HL-60 (cell line): ENCODE measurements at regions not wholly inside any gene's neighbourhood (a gene's known extent, or its start where the extent isn't known, plus 50 kb on each side); places are given as distances from the start of the nearest gene placed in this dataset.

ENCODE experiments used
- GABPA ChIP-seq: IDR thresholded peaks from 2 replicates; pipeline ENCODE4 v1.6.1; 2012; ENCODE audit warnings: low read depth
- POLR2AphosphoS5 ChIP-seq: IDR thresholded peaks from 2 replicates; pipeline ENCODE4 v1.6.1; 2012; ENCODE audit warnings: low read depth
- SPI1 ChIP-seq: IDR thresholded peaks from 2 replicates; pipeline ENCODE4 v1.6.1; 2012; ENCODE audit warnings: low read depth, mild to moderate bottlenecking, borderline replicate concordance
- TF ChIP-seq, protein P1 (sequence below): IDR thresholded peaks from one replicate; pipeline ENCODE4 v1.5.1; 2011; ENCODE audit warnings: low read length, control low read depth, inconsistent platforms; ENCODE audit not compliant: insufficient read depth
- TF ChIP-seq, protein P2 (sequence below): IDR thresholded peaks from 2 replicates; pipeline ENCODE4 v1.6.1; 2012; ENCODE audit warnings: low read depth; ENCODE audit not compliant: insufficient replicate concordance

DNA sequence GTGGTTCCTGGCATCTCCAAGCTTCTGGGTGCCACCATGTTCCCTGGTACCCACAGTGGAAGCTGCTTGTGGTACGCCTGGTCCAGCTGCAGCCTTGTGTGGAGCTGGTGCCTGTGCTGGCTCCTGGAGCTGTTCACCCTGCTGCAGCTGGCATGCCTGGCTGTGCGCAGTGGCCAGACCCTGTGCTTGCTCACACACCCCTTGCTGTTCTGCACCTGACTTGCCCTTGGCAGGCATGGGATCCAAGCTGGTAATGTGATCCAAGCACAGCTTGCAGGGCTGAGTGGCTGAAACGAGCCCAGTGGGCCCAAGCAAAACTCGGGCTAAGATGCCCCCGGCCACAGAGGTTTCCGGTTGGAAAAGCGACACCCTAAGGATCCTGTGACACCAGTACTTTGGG is 104.7 kb upstream of the CLMP start:
- TF ChIP-seq, protein P1, sequence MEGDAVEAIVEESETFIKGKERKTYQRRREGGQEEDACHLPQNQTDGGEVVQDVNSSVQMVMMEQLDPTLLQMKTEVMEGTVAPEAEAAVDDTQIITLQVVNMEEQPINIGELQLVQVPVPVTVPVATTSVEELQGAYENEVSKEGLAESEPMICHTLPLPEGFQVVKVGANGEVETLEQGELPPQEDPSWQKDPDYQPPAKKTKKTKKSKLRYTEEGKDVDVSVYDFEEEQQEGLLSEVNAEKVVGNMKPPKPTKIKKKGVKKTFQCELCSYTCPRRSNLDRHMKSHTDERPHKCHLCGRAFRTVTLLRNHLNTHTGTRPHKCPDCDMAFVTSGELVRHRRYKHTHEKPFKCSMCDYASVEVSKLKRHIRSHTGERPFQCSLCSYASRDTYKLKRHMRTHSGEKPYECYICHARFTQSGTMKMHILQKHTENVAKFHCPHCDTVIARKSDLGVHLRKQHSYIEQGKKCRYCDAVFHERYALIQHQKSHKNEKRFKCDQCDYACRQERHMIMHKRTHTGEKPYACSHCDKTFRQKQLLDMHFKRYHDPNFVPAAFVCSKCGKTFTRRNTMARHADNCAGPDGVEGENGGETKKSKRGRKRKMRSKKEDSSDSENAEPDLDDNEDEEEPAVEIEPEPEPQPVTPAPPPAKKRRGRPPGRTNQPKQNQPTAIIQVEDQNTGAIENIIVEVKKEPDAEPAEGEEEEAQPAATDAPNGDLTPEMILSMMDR = no peak
- TF ChIP-seq, protein P2, sequence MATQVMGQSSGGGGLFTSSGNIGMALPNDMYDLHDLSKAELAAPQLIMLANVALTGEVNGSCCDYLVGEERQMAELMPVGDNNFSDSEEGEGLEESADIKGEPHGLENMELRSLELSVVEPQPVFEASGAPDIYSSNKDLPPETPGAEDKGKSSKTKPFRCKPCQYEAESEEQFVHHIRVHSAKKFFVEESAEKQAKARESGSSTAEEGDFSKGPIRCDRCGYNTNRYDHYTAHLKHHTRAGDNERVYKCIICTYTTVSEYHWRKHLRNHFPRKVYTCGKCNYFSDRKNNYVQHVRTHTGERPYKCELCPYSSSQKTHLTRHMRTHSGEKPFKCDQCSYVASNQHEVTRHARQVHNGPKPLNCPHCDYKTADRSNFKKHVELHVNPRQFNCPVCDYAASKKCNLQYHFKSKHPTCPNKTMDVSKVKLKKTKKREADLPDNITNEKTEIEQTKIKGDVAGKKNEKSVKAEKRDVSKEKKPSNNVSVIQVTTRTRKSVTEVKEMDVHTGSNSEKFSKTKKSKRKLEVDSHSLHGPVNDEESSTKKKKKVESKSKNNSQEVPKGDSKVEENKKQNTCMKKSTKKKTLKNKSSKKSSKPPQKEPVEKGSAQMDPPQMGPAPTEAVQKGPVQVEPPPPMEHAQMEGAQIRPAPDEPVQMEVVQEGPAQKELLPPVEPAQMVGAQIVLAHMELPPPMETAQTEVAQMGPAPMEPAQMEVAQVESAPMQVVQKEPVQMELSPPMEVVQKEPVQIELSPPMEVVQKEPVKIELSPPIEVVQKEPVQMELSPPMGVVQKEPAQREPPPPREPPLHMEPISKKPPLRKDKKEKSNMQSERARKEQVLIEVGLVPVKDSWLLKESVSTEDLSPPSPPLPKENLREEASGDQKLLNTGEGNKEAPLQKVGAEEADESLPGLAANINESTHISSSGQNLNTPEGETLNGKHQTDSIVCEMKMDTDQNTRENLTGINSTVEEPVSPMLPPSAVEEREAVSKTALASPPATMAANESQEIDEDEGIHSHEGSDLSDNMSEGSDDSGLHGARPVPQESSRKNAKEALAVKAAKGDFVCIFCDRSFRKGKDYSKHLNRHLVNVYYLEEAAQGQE = no peak
- TF ChIP-seq GABPA (no peak), POLR2AphosphoS5 (no peak), SPI1 (no peak)
